Thyroid gland (tissue), 4 donors: ENCODE measurements at regions not wholly inside any gene's neighbourhood (a gene's known extent, or its start where the extent isn't known, plus 50 kb on each side); places are given as distances from the start of the nearest gene placed in this dataset.

ENCODE experiments used
- CTCF ChIP-seq, 6 experiments: fragments of 200-600 bp in 3 of 6; fragments of 450-650 bp in 3 of 6; sonication (generic) in 3 of 6; IDR thresholded peaks; one replicate each; pipeline ENCODE4 v1.5.1; 2016 to 2019; ENCODE audit warnings: antibody characterized with exemption in 6 of 6, mild to moderate bottlenecking in 2 of 6, inconsistent platforms in 1 of 6, moderate library complexity in 1 of 6
- POLR2A ChIP-seq, 2 donors: fragments of 450-650 bp; IDR thresholded peaks; one replicate each; pipeline ENCODE4 v1.6.1; 2017; ENCODE audit warnings: antibody characterized with exemption in 2 of 2, mild to moderate bottlenecking in 2 of 2, moderate library complexity in 1 of 2

GRCh38 chr5:51162245-51162644, 221.0 kb upstream of the ISL1 start:
- TF ChIP-seq CTCF (IDR thresholded peaks at IDR 0.05) (no peak), POLR2A (IDR thresholded peaks at IDR 0.05) (no peak)
